DND-41 (cell line): ENCODE measurements at regions not wholly inside any gene's neighbourhood (a gene's known extent, or its start where the extent isn't known, plus 50 kb on each side); places are given as distances from the start of the nearest gene placed in this dataset.

ENCODE experiments used
- ATAC-seq: fragments of 200-7000 bp; cut with Tn5 transposase; 3 replicates; pipeline ENCODE4 v1.9.1; 2021; ENCODE audit warnings: low read depth; ENCODE audit not compliant: insufficient read depth
- DNase-seq: peaks from one replicate; pipeline ENCODE4 v3.0.0-alpha.2; 2020
- H2AFZ ChIP-seq: 2 replicates; pipeline ENCODE4 v1.6.0; 2012; ENCODE audit warnings: low read depth, low read length
- H3K27ac ChIP-seq: 2 replicates; pipeline ENCODE4 v1.5.1; 2012; ENCODE audit warnings: low read length, inconsistent platforms
- H3K27me3 ChIP-seq: fragments of 200-600 bp; sonication (generic); 2 replicates; pipeline ENCODE4 v1.6.0; 2012; ENCODE audit warnings: low read length, mild to moderate bottlenecking, inconsistent platforms; ENCODE audit not compliant: insufficient read depth, poor library complexity
- H3K36me3 ChIP-seq: 2 replicates; pipeline ENCODE4 v1.5.1; 2012; ENCODE audit warnings: low read length, inconsistent platforms; ENCODE audit not compliant: insufficient read depth
- H3K4me1 ChIP-seq: 2 replicates; pipeline ENCODE4 v1.5.1; 2012; ENCODE audit warnings: mild to moderate bottlenecking, low read length; ENCODE audit not compliant: insufficient read depth
- H3K4me2 ChIP-seq: 2 replicates; pipeline ENCODE4 v1.6.0; 2012; ENCODE audit warnings: mild to moderate bottlenecking, moderate library complexity, low read length, inconsistent platforms; ENCODE audit not compliant: insufficient read depth
- H3K4me3 ChIP-seq, 2 experiments: fragments of 200-600 bp in 1 of 2; shearing (Covaris generic) in 1 of 2; 2 replicates each; pipeline ENCODE4 v1.5.1; 2012 to 2016; ENCODE audit warnings: inconsistent platforms in 2 of 2, low read length in 2 of 2, mild to moderate bottlenecking in 2 of 2, low read depth in 1 of 2, moderate library complexity in 1 of 2
- H3K79me2 ChIP-seq: 2 replicates; pipeline ENCODE4 v1.6.0; 2012; ENCODE audit warnings: low read length, inconsistent platforms; ENCODE audit not compliant: insufficient read depth
- H3K9ac ChIP-seq: 2 replicates; pipeline ENCODE4 v1.6.0; 2012; ENCODE audit warnings: low read depth, mild to moderate bottlenecking, inconsistent platforms, low read length, moderate library complexity
- H3K9me3 ChIP-seq: 2 replicates; pipeline ENCODE4 v1.5.1; 2012; ENCODE audit warnings: low read length, moderate library complexity, mild to moderate bottlenecking, inconsistent platforms; ENCODE audit not compliant: insufficient read depth, severe bottlenecking
- H4K20me1 ChIP-seq: 2 replicates; pipeline ENCODE4 v1.6.0; 2012; ENCODE audit warnings: low read length; ENCODE audit not compliant: insufficient read depth
- CTCF ChIP-seq: IDR thresholded peaks from 2 replicates; pipeline ENCODE4 v1.5.1; 2012; ENCODE audit warnings: borderline replicate concordance, low read length, moderate library complexity, mild to moderate bottlenecking; ENCODE audit not compliant: poor library complexity, severe bottlenecking; ENCODE audit errors: extremely low read depth
- EZH2 ChIP-seq: IDR thresholded peaks from 3 replicates; pipeline ENCODE4 v1.6.1; 2012; ENCODE audit warnings: borderline replicate concordance, low read depth, mild to moderate bottlenecking, moderate library complexity, low read length, inconsistent platforms; ENCODE audit not compliant: severe bottlenecking

- H3K27ac ChIP-seq, result no peak overlapping the region
- TF ChIP-seq EZH2 (no peak), CTCF (no peak)
- no peaks in the 10 kb centered on the region for H3K9me3 ChIP-seq
- H3K79me2 ChIP-seq, result no peaks in the 10 kb centered on the region
- H2AFZ ChIP-seq, result no peak overlapping the region
- no peaks in the 10 kb centered on the region for H3K27me3 ChIP-seq
- H3K4me2 ChIP-seq, result no peak overlapping the region
- ATAC-seq (no peak), DNase-seq (no peak)
- no peak overlapping the region for H3K9ac ChIP-seq
- H4K20me1 ChIP-seq, result peaks cover 3% of the 10 kb centered on the region
- H3K4me1 ChIP-seq, result no peaks in the 10 kb centered on the region
- H3K36me3 ChIP-seq, result no peaks in the 10 kb centered on the region
- no peak overlapping the region for H3K4me3 ChIP-seq
These were observed 106.1 kb upstream of the RUNX3 start for GRCh38 chr1:25036117-25036546.

- H3K9ac ChIP-seq, result no peak overlapping the region
- no peak overlapping the region for H3K4me2 ChIP-seq
- H3K79me2 ChIP-seq, result no peaks in the 10 kb centered on the region
- no peaks in the 10 kb centered on the region for H3K4me1 ChIP-seq
- no peak for DNase-seq
- no peak for TF ChIP-seq CTCF
- TF ChIP-seq EZH2, result no peak
- no peaks in the 10 kb centered on the region for H3K9me3 ChIP-seq
- H3K4me3 ChIP-seq, result no peak overlapping the region
- peaks cover 3% of the 10 kb centered on the region for H4K20me1 ChIP-seq
- no peak overlapping the region for H2AFZ ChIP-seq
- ATAC-seq, result no peak
- H3K27ac ChIP-seq, result no peak overlapping the region
- H3K36me3 ChIP-seq, result no peaks in the 10 kb centered on the region
- no peaks in the 10 kb centered on the region for H3K27me3 ChIP-seq
These were observed 105.5 kb upstream of the RUNX3 start for GRCh38 chr1:25035523-25036116.

GRCh38 chr1:25034736-25035522, 104.9 kb upstream of the RUNX3 start:
- H2AFZ ChIP-seq, result no peak overlapping the region
- H3K27ac ChIP-seq, result no peak overlapping the region
- no peaks in the 10 kb centered on the region for H3K27me3 ChIP-seq
- no peak overlapping the region for H3K4me2 ChIP-seq
- H3K4me3 ChIP-seq, result no peak overlapping the region
- no peak for ATAC-seq
- H3K4me1 ChIP-seq, result no peaks in the 10 kb centered on the region
- DNase-seq, result no peak
- H3K79me2 ChIP-seq, result no peaks in the 10 kb centered on the region
- no peaks in the 10 kb centered on the region for H3K36me3 ChIP-seq
- no peak overlapping the region for H3K9ac ChIP-seq
- H3K9me3 ChIP-seq, result no peaks in the 10 kb centered on the region
- peaks cover 3% of the 10 kb centered on the region for H4K20me1 ChIP-seq
- no peak for TF ChIP-seq EZH2
- TF ChIP-seq CTCF, result no peak
